CD14-positive monocyte (primary cell): ENCODE measurements at regions not wholly inside any gene's neighbourhood (a gene's known extent, or its start where the extent isn't known, plus 50 kb on each side); places are given as distances from the start of the nearest gene placed in this dataset.

ENCODE experiments used
- DNase-seq, 3 donors: peaks; one replicate each; pipeline ENCODE4 v3.0.0-alpha.2; 2011 to 2022
- H2AFZ ChIP-seq: 2 replicates; pipeline ENCODE4 v1.6.0; 2012; ENCODE audit warnings: mild to moderate bottlenecking, low read depth, low read length, inconsistent platforms; ENCODE audit not compliant: insufficient read depth, poor library complexity, severe bottlenecking
- H3K27ac ChIP-seq, 2 donors: 1 replicate in 1 of 2; 2 replicates in 1 of 2; pipeline ENCODE4 v1.5.1; 2012 to 2013; ENCODE audit warnings: low read length in 2 of 2, control low read depth in 1 of 2, inconsistent platforms in 1 of 2, low read depth in 1 of 2, mild to moderate bottlenecking in 1 of 2
- H3K27me3 ChIP-seq, 2 donors: one replicate each; pipeline versions ENCODE4 v1.6.0 to v1.6.1; 2011 to 2013; ENCODE audit warnings: low read length in 2 of 2; ENCODE audit not compliant: control insufficient read depth in 2 of 2, insufficient read depth in 2 of 2
- H3K36me3 ChIP-seq, 2 donors: replicated peaks in 1 of 2; 1 replicate in 1 of 2; 2 replicates in 1 of 2; pipeline versions ENCODE4 v1.5.1 to v1.6.1; 2012 to 2013; ENCODE audit warnings: low read length in 2 of 2, control low read depth in 1 of 2, inconsistent platforms in 1 of 2, mild to moderate bottlenecking in 1 of 2; ENCODE audit not compliant: insufficient read depth in 2 of 2, control insufficient read depth in 1 of 2
- H3K4me1 ChIP-seq, 2 donors: 1 replicate in 1 of 2; 2 replicates in 1 of 2; pipeline versions ENCODE4 v1.5.1 to v1.6.1; 2012 to 2013; ENCODE audit warnings: low read length in 2 of 2, control low read depth in 1 of 2, inconsistent platforms in 1 of 2, mild to moderate bottlenecking in 1 of 2, moderate library complexity in 1 of 2; ENCODE audit not compliant: insufficient read depth in 2 of 2, control insufficient read depth in 1 of 2
- H3K4me2 ChIP-seq: replicated peaks from 2 replicates; pipeline ENCODE3; 2012; ENCODE audit warnings: low read length, moderate library complexity, mild to moderate bottlenecking; ENCODE audit not compliant: poor library complexity, severe bottlenecking; ENCODE audit errors: extremely low read depth
- H3K4me3 ChIP-seq, 3 experiments: fragments of 200-600 bp in 1 of 3; sonication (generic) in 1 of 3; replicated peaks in 1 of 3; 1 replicate in 2 of 3; 2 replicates in 1 of 3; pipeline ENCODE4 v1.5.1; 2011 to 2013; ENCODE audit warnings: low read length in 3 of 3, mild to moderate bottlenecking in 3 of 3, control low read depth in 2 of 3, low read depth in 2 of 3, inconsistent platforms in 1 of 3, moderate library complexity in 1 of 3
- H3K79me2 ChIP-seq: 2 replicates; pipeline ENCODE4 v1.6.0; 2012; ENCODE audit warnings: mild to moderate bottlenecking, control low read depth, inconsistent platforms, low read length, moderate library complexity; ENCODE audit not compliant: insufficient read depth
- H3K9ac ChIP-seq: 2 replicates; pipeline ENCODE4 v1.6.0; 2017; ENCODE audit warnings: low read length, mild to moderate bottlenecking; ENCODE audit not compliant: insufficient read depth, poor library complexity, severe bottlenecking
- H3K9me3 ChIP-seq, 2 donors: replicated peaks in 1 of 2; 1 replicate in 1 of 2; 2 replicates in 1 of 2; pipeline versions ENCODE4 v1.5.1 to v1.6.1; 2012 to 2013; ENCODE audit warnings: low read length in 2 of 2, control low read depth in 1 of 2; ENCODE audit not compliant: control insufficient read depth in 1 of 2, insufficient read depth in 1 of 2
- H4K20me1 ChIP-seq: 2 replicates; pipeline ENCODE4 v1.6.0; 2012; ENCODE audit warnings: mild to moderate bottlenecking, low read length, control low read depth, moderate library complexity; ENCODE audit not compliant: insufficient read depth
- H3K27ac Mint-ChIP-seq, 7 donors: one replicate each; pipeline ENCODE4 v1.8.0; 2020; ENCODE audit warnings: mild to moderate bottlenecking in 7 of 7, mixed read lengths in 7 of 7, moderate library complexity in 6 of 7, inconsistent platforms in 2 of 7
- H3K27me3 Mint-ChIP-seq, 3 donors: one replicate each; pipeline ENCODE4 v1.8.0; 2021 to 2022; ENCODE audit warnings: low read depth in 3 of 3, mild to moderate bottlenecking in 3 of 3, mixed read lengths in 3 of 3, moderate library complexity in 3 of 3, inconsistent platforms in 1 of 3
- H3K36me3 Mint-ChIP-seq, 2 donors: one replicate each; pipeline ENCODE4 v1.8.0; 2020; ENCODE audit warnings: mixed read lengths in 2 of 2, inconsistent platforms in 1 of 2, mild to moderate bottlenecking in 1 of 2
- H3K4me1 Mint-ChIP-seq: one replicate; pipeline ENCODE4 v1.8.0; 2020; ENCODE audit warnings: mild to moderate bottlenecking, mixed read lengths
- H3K4me3 Mint-ChIP-seq, 2 donors: one replicate each; pipeline ENCODE4 v1.8.0; 2020; ENCODE audit warnings: mild to moderate bottlenecking in 2 of 2, mixed read lengths in 2 of 2, moderate library complexity in 1 of 2
- H3K9me3 Mint-ChIP-seq, 7 donors: one replicate each; pipeline ENCODE4 v1.8.0; 2020 to 2022; ENCODE audit warnings: mixed read lengths in 7 of 7, mild to moderate bottlenecking in 6 of 7, moderate library complexity in 6 of 7, inconsistent platforms in 2 of 7
- WGBS: methylation state at CpG from one replicate; pipeline ENCODE4 v1.1.5; 2013; ENCODE audit warnings: missing lambda C conversion rate; ENCODE audit not compliant: insufficient coverage; 5-methylcytosine and 5-hydroxymethylcytosine counted together
- intact Hi-C, 2 donors: fragments of 100-400 bp; cut with micrococcal nuclease; formaldehyde crosslinking; loops; one replicate each; pipeline versions ENCODE4 v1.15.0 to v1.15.1; 2023
- TF ChIP-seq, protein P1 (sequence below): fragments of 200-600 bp; IDR thresholded peaks from one replicate; pipeline ENCODE4 v1.8.0; 2022; ENCODE audit warnings: antibody characterized with exemption, mild to moderate bottlenecking

DNA sequence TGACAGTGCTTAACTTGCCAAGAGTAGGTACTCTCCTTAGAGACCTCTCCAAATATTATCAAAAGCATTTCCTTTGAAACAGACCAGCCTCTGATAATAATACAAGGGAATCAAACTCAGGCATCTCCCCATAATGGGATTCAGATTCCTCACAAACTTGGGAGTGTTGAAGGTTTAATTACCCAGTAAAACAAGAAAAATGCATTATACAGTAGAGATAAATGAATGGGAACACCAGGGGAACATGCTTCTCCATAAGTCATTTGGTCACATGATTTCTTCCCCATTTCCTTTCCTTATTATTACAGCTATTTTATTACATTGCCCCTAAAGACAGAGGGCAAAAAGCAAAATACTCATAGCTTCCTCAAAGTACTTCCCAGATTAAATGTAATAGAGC is 325.0 kb upstream of the CDIN1 start:
- Mint-ChIP-seq H3K9me3 (peaks cover 2 to 4% (median 3%) of the 10 kb centered on the region in 7 donors), H3K27me3 (no peaks in the 10 kb centered on the region), H3K36me3 (no peaks in the 10 kb centered on the region), H3K4me1 (no peaks in the 10 kb centered on the region), H3K27ac (no peak overlapping the region), H3K4me3 (no peak overlapping the region)
- TF ChIP-seq, protein P1, sequence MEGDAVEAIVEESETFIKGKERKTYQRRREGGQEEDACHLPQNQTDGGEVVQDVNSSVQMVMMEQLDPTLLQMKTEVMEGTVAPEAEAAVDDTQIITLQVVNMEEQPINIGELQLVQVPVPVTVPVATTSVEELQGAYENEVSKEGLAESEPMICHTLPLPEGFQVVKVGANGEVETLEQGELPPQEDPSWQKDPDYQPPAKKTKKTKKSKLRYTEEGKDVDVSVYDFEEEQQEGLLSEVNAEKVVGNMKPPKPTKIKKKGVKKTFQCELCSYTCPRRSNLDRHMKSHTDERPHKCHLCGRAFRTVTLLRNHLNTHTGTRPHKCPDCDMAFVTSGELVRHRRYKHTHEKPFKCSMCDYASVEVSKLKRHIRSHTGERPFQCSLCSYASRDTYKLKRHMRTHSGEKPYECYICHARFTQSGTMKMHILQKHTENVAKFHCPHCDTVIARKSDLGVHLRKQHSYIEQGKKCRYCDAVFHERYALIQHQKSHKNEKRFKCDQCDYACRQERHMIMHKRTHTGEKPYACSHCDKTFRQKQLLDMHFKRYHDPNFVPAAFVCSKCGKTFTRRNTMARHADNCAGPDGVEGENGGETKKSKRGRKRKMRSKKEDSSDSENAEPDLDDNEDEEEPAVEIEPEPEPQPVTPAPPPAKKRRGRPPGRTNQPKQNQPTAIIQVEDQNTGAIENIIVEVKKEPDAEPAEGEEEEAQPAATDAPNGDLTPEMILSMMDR = no peak
- no peak for DNase-seq
- H4K20me1 ChIP-seq = no peaks in the 10 kb centered on the region
- no peaks in the 10 kb centered on the region for H3K9me3 ChIP-seq
- no peak overlapping the region for H2AFZ ChIP-seq
- H3K4me3 ChIP-seq = no peak overlapping the region
- no peak overlapping the region for H3K9ac ChIP-seq
- no peaks in the 10 kb centered on the region for H3K27me3 ChIP-seq
- H3K36me3 ChIP-seq = no peaks in the 10 kb centered on the region
- H3K79me2 ChIP-seq = no peaks in the 10 kb centered on the region
- no peaks in the 10 kb centered on the region for H3K4me1 ChIP-seq
- H3K27ac ChIP-seq = no peak overlapping the region
- H3K4me2 ChIP-seq = no peak overlapping the region
- intact Hi-C loops = no loop called here

DNA sequence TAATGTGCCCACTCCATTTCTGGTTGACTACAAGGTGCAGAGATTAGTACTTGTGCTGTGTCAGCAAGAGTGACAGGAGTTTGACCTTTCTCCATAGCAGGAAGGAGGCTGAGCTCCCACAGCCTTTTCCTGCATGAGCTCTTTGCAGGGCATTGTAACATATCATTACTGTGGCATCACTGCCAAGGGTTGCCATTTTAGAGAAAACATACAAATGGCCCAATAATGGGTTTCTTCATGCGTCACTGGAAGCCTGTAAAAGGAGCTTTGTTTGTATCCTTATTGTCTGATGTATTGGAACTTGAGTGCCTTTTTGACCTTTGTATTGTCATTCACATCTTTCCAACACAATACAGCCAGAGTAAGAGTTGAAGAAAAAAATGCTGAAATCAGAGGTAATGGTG is 323.0 kb upstream of the CDIN1 start:
- H3K4me3 Mint-ChIP-seq = no peak overlapping the region
- no peaks in the 10 kb centered on the region for H3K27me3 Mint-ChIP-seq
- TF ChIP-seq, protein P1 = no peak
- Histone ChIP-seq H3K4me1 (no peaks in the 10 kb centered on the region), H3K27ac (no peak overlapping the region), H3K9ac (no peak overlapping the region), H3K27me3 (no peaks in the 10 kb centered on the region), H3K4me3 (no peak overlapping the region), H3K79me2 (no peaks in the 10 kb centered on the region), H2AFZ (no peak overlapping the region), H3K4me2 (no peak overlapping the region), H3K36me3 (no peaks in the 10 kb centered on the region), H3K9me3 (no peaks in the 10 kb centered on the region), H4K20me1 (no peaks in the 10 kb centered on the region)
- no peak for DNase-seq
- no peaks in the 10 kb centered on the region for H3K4me1 Mint-ChIP-seq
- intact Hi-C loops = no loop called here
- no peak overlapping the region for H3K27ac Mint-ChIP-seq
- no peaks in the 10 kb centered on the region for H3K36me3 Mint-ChIP-seq
- WGBS = no CpG with 5 or more reads among the region's 1 CpG
- peaks cover 2 to 4% (median 3%) of the 10 kb centered on the region in 7 donors for H3K9me3 Mint-ChIP-seq
